NAMALWA (cell line): ENCODE measurements at regions not wholly inside any gene's neighbourhood (a gene's known extent, or its start where the extent isn't known, plus 50 kb on each side); places are given as distances from the start of the nearest gene placed in this dataset.
A peak's percentile ranks its signal among the peaks of the same experiment; 100 is the strongest.
"Not testable (repeated sequence)": the region's sequence is repeated elsewhere in the genome, so short reads cannot be mapped to it uniquely, and the experiment has no call there.

Experiments used
- DNase-seq: peaks from one replicate; pipeline ENCODE4 v3.0.0-alpha.2; 2015; ENCODE audit warnings: low spot score

DNA sequence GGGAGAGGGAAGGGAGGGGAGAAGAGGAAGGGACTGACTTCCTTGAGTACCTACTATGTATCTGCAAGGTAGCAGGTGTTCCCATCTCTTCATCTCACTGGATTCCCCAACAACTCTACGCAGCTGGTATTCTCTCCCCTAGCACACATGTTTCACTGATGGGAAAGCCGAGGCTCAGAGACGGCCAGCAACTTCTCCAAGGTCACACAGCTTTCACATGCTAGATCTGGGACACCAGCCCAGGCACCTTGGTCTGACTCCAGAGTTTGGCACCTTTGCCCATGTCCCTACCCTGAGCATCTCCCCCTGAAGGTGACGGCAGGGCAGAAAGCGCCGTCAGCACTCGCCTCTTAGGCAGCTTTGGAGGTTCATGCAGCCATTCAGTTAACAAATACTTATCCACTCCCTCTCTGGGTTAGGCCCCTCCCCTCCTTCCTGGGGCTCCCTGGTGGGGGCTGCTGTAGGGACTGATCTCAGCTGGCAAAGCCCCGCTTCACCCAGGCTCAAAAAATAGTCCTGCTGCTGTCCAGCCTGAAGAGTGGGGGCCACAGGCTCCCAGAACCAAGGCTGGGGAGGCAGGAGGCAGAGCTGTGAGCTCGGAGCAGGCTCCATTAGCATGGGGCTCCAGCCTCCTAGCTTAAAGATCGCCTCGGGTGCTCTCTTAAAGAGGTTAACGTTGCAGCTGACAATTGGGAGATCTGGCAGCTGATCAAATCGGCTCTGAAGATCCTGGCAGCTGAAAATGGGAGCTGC is 79.4 kb downstream of the IGLL1 start:
- no peak for DNase-seq

GRCh38 chr22:23499845-23500500 is 80.1 kb downstream of the IGLL1 start:
- no peak for DNase-seq

DNA sequence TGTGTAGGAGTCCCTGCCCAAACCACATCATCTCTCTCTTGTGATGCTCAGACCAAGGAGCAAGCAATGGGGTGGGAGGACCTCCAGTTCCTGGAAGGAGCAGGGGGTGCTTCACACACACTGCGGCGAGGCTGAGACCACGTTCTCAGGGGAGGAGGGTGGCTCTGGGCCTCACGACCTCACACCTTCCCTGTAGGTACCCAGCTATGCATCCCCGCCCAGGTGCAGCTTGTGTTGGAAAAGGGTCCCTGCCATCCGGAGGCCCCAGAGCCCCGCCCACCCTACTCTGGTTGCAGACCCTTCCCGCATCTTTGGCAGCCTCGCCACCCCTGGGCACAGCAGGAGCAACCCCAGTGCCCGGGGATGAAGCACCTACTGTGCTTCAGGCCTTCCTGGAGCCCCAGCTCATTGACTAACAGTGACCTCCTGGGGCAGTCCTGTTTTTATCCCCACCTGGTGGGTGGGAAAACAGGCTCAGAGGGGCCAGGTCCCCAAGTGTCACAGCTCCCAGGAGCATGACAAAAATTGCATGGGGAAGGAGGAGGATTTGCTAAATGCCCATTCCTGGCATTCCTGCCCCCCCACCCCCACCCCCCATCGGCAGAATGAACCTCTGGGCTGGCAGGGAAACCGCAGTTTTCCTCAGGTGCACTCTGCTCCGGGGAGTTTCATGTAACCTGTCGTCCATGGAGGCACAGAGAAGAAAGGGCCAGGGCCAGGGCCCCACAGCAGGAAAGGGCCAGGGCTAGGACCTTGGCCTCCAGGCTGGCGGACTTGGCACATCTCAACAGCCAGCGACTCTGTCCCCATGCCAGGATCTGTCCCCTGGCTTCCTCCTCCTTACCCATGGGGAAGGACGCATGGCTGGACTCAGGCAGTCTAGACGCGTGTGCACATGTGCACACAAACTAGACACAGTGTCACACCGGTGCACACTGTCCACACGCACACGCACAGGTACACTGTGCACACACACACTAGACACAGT is 81.0 kb downstream of the IGLL1 start:
- DNase-seq: no peak

GRCh38 chr22:23497889-23498288 is 82.2 kb downstream of the IGLL1 start:
- DNase-seq: not testable (repeated sequence)

- DNase-seq: no peak
Measured at GRCh38 chr22:23497016-23497885, 82.8 kb downstream of the IGLL1 start.

DNA sequence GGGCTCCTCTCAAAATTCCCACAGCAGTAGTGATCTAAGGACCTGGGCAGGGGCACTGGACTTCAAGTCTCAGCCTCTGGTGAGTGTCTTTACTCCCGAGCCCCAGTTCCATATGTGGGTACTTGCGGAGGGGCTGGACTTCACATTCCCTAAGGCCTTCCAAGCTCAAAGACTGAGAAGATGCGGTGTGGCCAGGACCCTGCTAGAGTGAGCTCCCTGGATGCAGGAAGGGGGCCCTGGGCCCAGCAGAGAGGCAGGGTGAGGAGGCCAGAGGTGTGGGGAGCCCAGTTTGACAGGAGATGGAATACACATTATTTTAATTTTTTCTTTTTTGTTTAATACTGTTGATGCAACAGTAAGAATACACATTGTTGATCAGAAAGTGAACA is 83.7 kb downstream of the IGLL1 start:
- no peak for DNase-seq

DNA sequence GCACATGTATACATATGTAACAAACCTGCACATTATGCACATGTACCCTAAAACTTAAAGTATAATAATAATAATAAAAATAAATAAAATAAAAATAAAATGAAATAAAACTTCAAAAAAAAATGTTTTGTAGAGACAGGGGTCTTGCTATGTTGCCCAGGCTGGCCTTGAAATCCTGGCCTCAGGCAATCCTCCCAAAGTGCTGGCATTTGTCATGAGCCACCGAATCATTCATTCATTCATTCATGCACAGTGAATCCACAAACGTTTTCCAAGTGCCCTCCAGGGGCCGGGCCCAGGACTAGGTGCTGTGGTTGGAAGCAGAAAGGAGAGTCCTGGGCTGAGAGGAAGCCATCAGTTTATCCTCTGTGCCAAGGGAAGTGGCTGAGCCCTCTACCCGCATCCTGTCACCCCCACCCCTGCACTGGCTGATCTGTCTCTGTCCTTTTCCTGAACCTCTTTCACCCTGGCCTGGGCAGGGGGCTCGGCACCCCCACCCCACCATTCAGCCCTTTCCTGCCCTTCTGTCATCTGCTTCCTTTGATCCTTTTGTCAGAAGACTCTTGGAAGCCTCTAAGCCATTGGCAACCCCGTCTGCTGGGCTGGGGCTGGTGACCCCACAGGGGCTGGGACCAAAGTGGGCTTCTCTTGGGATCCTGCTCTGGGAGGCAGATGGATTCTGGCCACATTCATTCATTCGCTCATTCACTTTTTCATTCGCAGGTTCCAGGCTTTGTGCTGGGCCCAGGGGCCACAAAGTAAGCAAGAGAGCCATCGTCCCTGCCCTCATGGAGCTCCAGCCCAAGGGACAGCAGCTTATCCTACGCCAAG is 84.3 kb downstream of the IGLL1 start:
- DNase-seq: no peak

DNA sequence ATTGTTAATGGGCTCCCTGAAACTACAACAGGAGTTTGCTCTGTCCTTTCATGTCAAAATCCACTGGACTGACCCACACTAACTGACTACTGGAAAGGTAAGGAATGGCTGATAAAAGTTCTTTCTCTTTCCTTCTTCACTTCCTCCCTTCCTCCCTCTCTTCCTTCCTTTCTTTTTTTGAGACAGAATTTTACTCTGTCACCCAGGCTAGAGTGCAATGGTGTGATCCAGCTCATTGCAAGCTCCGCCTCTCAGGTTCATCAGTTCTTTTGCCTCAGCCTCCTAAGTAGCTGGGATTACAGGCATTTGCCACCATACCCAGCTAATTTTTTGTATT is 85.2 kb downstream of the IGLL1 start:
- DNase-seq: no peak

DNA sequence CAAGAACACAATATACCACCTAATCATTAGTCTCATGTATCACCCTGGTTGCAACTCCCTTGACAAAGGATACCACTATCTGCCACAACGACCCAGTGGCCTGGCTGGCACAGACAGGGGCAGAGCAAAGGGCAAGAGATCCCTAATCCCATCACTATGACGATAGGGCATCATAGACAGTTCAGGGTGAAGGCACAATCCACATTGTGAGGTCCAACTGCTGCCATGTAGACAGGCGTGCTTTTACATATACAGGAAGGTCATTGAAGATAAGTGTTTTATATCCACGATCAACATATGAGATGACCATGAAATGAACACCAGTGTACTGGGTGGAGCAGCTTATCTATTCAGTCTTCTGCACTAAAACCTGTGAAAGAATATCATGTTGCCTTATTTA is 94.6 kb downstream of the IGLL1 start:
- DNase-seq: no peak

GRCh38 chr22:23484651-23485050 is 95.4 kb downstream of the IGLL1 start:
- no peak for DNase-seq

DNA sequence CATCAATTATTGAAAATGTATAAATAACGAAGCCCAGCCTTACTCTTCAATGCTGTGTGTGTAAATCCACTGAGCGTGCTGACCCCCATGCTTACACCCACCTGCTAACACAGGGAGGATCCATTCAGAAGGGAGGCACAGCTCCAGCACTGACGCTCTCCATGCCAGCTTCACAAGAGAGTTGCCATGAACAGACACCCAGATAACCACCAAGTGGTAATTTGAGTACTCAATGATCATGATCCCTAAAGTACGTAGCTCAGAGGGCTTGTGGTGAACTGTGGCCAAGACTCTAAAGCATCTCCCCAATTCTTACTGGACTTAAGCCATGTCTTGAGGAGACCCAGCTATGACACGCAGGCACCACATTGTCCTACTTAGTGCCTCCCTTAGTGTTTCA is 98.7 kb downstream of the IGLL1 start:
- DNase-seq: no peak

GRCh38 chr22:23478175-23478574 is 101.9 kb downstream of the IGLL1 start:
- DNase-seq: peak; percentile 16

GRCh38 chr22:23474531-23474930 is 105.6 kb downstream of the IGLL1 start:
- DNase-seq: not testable (repeated sequence)

DNA sequence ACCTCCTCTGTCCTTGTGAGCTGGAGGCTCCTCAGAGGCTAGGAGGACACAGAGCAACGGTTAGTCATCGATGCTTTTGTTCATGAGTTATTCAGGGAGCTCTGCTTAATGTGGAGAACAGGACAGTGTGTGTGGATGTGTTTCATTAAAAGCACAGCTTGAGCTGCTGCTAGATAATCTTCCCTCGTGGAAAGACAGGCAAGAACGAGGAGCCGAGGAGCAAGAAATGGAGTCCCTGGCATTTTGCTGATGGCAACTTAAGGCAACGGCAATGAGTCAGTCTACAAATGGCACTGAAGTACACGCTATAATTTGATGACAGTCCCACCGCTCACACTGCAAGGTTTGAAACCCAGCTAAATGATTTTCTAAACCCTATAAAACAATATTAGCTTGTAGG is 106.2 kb downstream of the IGLL1 start:
- DNase-seq: no peak

- not testable (repeated sequence) for DNase-seq
Measured at GRCh38 chr22:23472376-23472775, 107.7 kb downstream of the IGLL1 start.

DNA sequence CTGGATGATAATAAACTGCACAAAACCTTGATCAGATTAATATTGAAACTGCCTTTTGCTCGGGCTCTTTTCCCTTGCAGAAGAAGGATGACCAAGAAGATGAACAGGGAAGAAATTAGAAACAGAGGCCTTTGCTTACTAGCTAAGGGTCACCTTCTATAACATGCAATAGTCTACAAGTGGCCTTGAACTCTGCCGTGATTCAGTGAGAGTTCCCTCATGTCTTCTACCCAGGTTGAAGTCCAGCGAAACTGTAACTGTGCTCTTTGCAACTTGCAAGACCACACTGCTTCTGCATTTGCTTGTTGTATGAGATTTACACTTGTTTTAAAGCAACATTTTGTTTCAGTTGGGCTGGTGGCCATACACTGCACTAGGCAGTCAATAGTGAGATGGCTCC is 108.4 kb downstream of the IGLL1 start:
- no peak for DNase-seq

DNA sequence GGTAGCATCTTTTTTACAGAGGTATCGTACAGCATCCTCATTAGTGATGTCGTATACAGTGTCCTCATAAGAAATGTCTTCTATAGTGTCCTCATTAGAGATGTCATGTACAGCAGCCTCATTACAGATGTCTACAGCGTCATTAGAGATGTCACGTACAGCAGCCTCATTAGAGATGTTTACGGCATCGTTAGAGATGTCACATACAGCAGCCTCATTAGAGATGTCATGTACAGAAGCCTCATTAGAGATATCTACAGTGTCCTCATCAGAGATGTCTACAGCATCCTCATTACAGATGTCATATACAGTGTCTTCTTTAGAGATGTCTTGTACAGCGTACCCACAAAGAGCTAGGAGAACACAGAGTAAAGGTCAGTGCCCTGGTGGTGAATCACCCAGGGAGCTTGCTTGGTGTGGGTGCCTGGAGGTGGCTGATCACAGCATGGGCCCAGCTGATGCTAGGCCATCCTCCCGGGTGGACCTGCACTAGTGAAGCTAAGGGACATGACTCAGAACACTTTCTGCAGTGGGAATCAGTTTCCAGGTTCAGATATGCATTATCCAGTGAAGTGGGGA is 109.2 kb downstream of the IGLL1 start:
- no peak for DNase-seq

DNA sequence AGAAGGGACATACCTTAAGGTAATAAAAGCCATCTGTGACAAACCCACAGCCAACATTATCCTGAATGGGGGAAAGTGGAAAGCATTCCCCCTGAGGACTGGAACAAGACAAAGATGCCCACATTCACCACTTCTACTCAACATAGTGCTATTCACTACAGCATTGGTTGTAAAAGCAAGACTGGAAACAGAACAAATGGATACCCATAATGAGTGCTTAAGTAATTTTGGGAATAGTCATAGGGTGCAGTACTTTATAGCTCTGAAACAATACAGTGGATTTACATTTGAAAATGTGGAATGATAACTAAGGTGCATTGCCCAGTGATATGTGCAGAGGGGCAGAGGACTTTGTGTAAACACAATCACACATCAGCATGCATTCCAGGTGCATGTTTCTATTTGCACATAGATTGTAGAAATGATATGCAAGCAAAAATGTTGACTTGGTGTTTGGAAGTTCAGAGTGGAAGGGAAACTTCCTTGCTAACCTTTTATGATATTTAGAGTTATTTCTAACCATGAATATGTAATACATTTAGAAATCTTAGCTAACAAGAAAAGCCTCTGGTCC is 112.3 kb downstream of the IGLL1 start:
- DNase-seq: no peak

DNA sequence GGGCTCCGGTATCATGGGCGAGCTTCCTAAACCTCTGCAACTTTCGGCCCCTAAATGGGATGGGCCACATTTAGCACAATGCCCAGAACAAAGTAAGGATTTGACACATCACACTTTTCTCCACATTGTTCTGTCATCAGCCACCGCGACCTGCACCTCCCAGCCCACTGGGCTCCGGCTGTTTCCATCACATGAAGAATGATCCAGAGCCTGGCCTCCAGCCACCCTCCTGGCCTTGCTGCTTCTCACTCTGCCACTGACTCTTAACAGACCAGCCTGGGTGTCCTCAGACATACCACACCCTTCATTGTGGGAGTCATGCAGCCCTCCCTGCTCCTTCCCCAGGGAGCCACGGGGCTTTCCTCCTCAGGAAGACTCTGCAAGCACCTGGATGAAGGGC is 113.7 kb downstream of the IGLL1 start:
- no peak for DNase-seq

GRCh38 chr22:23464796-23465195 is 115.3 kb downstream of the IGLL1 start:
- DNase-seq: not testable (repeated sequence)
